ENCODE measurements at regions not wholly inside any gene's neighbourhood (a gene's known extent, or its start where the extent isn't known, plus 50 kb on each side); places are given as distances from the start of the nearest gene placed in this dataset.

DNA sequence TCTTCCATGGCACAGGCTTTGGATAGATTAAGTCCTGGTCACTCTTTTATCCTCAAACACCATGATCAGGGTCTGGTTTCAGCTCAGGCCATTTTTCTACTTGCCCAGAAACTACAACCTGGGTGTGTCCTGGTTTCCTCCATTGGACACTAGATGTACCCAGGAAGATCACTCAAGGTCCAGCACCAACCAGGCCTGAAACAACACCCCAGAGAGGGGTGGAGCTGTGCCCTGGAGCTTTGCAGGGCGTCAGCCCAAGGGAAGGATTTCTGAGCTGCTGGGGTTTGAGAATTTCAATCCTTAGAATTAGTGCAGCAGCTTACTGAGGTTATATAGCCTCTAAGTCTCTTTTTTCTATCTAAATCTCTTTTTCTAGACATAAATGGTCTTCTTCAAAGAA lies 722.0 kb downstream of the MTRR start:
- H3K4me2 ChIP-seq (ENCODE audit: low read depth, low read length, poor library complexity, severe bottlenecking) = no peak overlapping the region
- H3K9me2 ChIP-seq (replicated peaks; ENCODE audit: insufficient read depth, low read length) = no peaks in the 10 kb centered on the region
- H4K20me1 ChIP-seq (ENCODE audit: low read depth, low read length) = no peaks in the 10 kb centered on the region
- no peak overlapping the region for H3K27ac ChIP-seq (ENCODE audit: low read depth, low read length)
- no peak overlapping the region for H3K4me3 ChIP-seq (ENCODE audit: insufficient read depth, low read length, poor library complexity, severe bottlenecking)
- H3K9me3 ChIP-seq (ENCODE audit: insufficient read depth, low read length) = no peaks in the 10 kb centered on the region
- H3K36me3 ChIP-seq (ENCODE audit: low read length) = no peaks in the 10 kb centered on the region
- H3K27me3 ChIP-seq (ENCODE audit: low read length) = no peaks in the 10 kb centered on the region
- H3K79me2 ChIP-seq (ENCODE audit: insufficient read depth, low read length) = no peaks in the 10 kb centered on the region
- TF ChIP-seq EZH2phosphoT487 (conservative IDR thresholded peaks at IDR 0.05; ENCODE audit: low read length) = no peak
- TF ChIP-seq CTCF (IDR thresholded peaks at IDR 0.05; ENCODE audit: insufficient read depth, low read length, poor library complexity, severe bottlenecking) = no peak
- no peak overlapping the region for H2AFZ ChIP-seq (ENCODE audit: low read depth, low read length, severe bottlenecking)
- H3F3A ChIP-seq (ENCODE audit: insufficient read depth) = no peaks in the 10 kb centered on the region
- H3K9ac ChIP-seq (ENCODE audit: low read length) = no peak overlapping the region

GRCh38 chr5:8598356-8598755 lies 729.4 kb downstream of the MTRR start:
- H4K20me1 ChIP-seq (ENCODE audit: low read depth, low read length) = no peaks in the 10 kb centered on the region
- H2AFZ ChIP-seq (ENCODE audit: low read depth, low read length, severe bottlenecking) = no peak overlapping the region
- H3K9me2 ChIP-seq (replicated peaks; ENCODE audit: insufficient read depth, low read length) = no peaks in the 10 kb centered on the region
- no peak for TF ChIP-seq CTCF (IDR thresholded peaks at IDR 0.05; ENCODE audit: insufficient read depth, low read length, poor library complexity, severe bottlenecking)
- TF ChIP-seq EZH2phosphoT487 (conservative IDR thresholded peaks at IDR 0.05; ENCODE audit: low read length) = no peak
- H3K36me3 ChIP-seq (ENCODE audit: low read length) = no peaks in the 10 kb centered on the region
- no peaks in the 10 kb centered on the region for H3K27me3 ChIP-seq (ENCODE audit: low read length)
- H3F3A ChIP-seq (ENCODE audit: insufficient read depth) = no peaks in the 10 kb centered on the region
- no peaks in the 10 kb centered on the region for H3K79me2 ChIP-seq (ENCODE audit: insufficient read depth, low read length)
- H3K9me3 ChIP-seq (ENCODE audit: insufficient read depth, low read length) = no peaks in the 10 kb centered on the region
- no peak overlapping the region for H3K27ac ChIP-seq (ENCODE audit: low read depth, low read length)
- H3K4me2 ChIP-seq (ENCODE audit: low read depth, low read length, poor library complexity, severe bottlenecking) = no peak overlapping the region
- no peak overlapping the region for H3K9ac ChIP-seq (ENCODE audit: low read length)
- no peak overlapping the region for H3K4me3 ChIP-seq (ENCODE audit: insufficient read depth, low read length, poor library complexity, severe bottlenecking)

DNA sequence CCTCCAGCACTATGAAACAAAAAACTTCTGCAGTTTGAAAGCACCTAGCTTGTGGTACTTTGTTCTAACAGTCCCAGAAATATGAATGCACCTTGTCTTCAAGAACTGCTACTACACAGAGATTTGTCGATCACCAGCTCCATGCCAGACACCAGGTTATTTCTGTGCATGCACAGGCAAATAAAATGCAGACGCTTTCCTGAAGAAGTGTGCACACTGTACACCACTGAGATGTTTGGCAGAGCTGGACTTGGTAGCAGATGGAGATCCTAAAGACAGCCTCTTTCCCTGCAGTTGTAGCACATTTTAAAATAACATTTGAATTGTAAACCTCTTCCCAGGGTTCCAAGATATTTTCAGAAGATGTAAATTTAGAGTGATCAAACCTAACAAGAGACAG lies 730.0 kb downstream of the MTRR start:
- no peak overlapping the region for H3K4me3 ChIP-seq (ENCODE audit: insufficient read depth, low read length, poor library complexity, severe bottlenecking)
- no peaks in the 10 kb centered on the region for H3F3A ChIP-seq (ENCODE audit: insufficient read depth)
- no peaks in the 10 kb centered on the region for H3K9me3 ChIP-seq (ENCODE audit: insufficient read depth, low read length)
- no peak overlapping the region for H3K9ac ChIP-seq (ENCODE audit: low read length)
- H3K4me2 ChIP-seq (ENCODE audit: low read depth, low read length, poor library complexity, severe bottlenecking) = no peak overlapping the region
- no peaks in the 10 kb centered on the region for H3K36me3 ChIP-seq (ENCODE audit: low read length)
- H3K79me2 ChIP-seq (ENCODE audit: insufficient read depth, low read length) = no peaks in the 10 kb centered on the region
- H3K9me2 ChIP-seq (replicated peaks; ENCODE audit: insufficient read depth, low read length) = no peaks in the 10 kb centered on the region
- H2AFZ ChIP-seq (ENCODE audit: low read depth, low read length, severe bottlenecking) = no peak overlapping the region
- H3K27ac ChIP-seq (ENCODE audit: low read depth, low read length) = no peak overlapping the region
- TF ChIP-seq CTCF (IDR thresholded peaks at IDR 0.05; ENCODE audit: insufficient read depth, low read length, poor library complexity, severe bottlenecking) (no peak), EZH2phosphoT487 (conservative IDR thresholded peaks at IDR 0.05; ENCODE audit: low read length) (no peak)
- H4K20me1 ChIP-seq (ENCODE audit: low read depth, low read length) = no peaks in the 10 kb centered on the region
- H3K27me3 ChIP-seq (ENCODE audit: low read length) = no peaks in the 10 kb centered on the region

DNA sequence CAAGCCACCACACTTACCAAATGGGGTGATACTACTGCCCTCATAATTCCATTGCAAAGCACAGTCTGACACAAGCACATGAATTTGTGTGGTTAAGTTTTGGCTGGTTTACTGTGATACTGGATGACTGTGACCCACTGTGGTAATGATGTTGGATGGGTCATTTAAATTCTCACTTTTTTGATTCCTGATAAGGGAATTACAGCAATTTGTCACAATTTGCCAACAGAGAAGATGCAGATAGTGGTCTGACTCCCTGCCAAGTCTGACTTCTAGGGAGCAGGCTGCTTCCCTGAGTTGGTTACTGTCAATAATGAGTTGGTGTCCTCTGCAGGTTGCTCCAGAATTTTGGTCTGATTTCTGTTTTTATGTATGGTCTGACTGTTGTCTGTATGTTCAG lies 731.9 kb downstream of the MTRR start:
- Histone ChIP-seq H3K27me3 (ENCODE audit: low read length) (no peaks in the 10 kb centered on the region), H4K20me1 (ENCODE audit: low read depth, low read length) (no peaks in the 10 kb centered on the region), H2AFZ (ENCODE audit: low read depth, low read length, severe bottlenecking) (no peak overlapping the region)

More for the DNA sequence above, 731.9 kb downstream of the MTRR start:
- H3K36me3 ChIP-seq (ENCODE audit: low read length) = no peaks in the 10 kb centered on the region
- H3K79me2 ChIP-seq (ENCODE audit: insufficient read depth, low read length) = no peaks in the 10 kb centered on the region
- H3K27ac ChIP-seq (ENCODE audit: low read depth, low read length) = no peak overlapping the region
- H3K9ac ChIP-seq (ENCODE audit: low read length) = no peak overlapping the region
- no peaks in the 10 kb centered on the region for H3F3A ChIP-seq (ENCODE audit: insufficient read depth)
- no peaks in the 10 kb centered on the region for H3K9me2 ChIP-seq (replicated peaks; ENCODE audit: insufficient read depth, low read length)
- no peak overlapping the region for H3K4me2 ChIP-seq (ENCODE audit: low read depth, low read length, poor library complexity, severe bottlenecking)
- TF ChIP-seq EZH2phosphoT487 (conservative IDR thresholded peaks at IDR 0.05; ENCODE audit: low read length) (no peak), CTCF (IDR thresholded peaks at IDR 0.05; ENCODE audit: insufficient read depth, low read length, poor library complexity, severe bottlenecking) (no peak)
- no peak overlapping the region for H3K4me3 ChIP-seq (ENCODE audit: insufficient read depth, low read length, poor library complexity, severe bottlenecking)
- H3K9me3 ChIP-seq (ENCODE audit: insufficient read depth, low read length) = no peaks in the 10 kb centered on the region
